Nephron (organoid): ENCODE measurements at regions not wholly inside any gene's neighbourhood (a gene's known extent, or its start where the extent isn't known, plus 50 kb on each side); places are given as distances from the start of the nearest gene placed in this dataset.

Source experiments
- H3K27ac Mint-ChIP-seq, 3 experiments: 2 replicates each; pipeline ENCODE4 v1.8.0; 2020; ENCODE audit warnings: mixed read lengths in 3 of 3, mild to moderate bottlenecking in 2 of 3, moderate library complexity in 1 of 3
- H3K27me3 Mint-ChIP-seq: 2 replicates; pipeline ENCODE4 v1.8.0; 2021; ENCODE audit warnings: low read depth, mild to moderate bottlenecking, moderate library complexity, mixed read lengths
- H3K36me3 Mint-ChIP-seq: 2 replicates; pipeline ENCODE4 v1.8.0; 2020; ENCODE audit warnings: low read depth, mixed read lengths
- H3K4me1 Mint-ChIP-seq: 2 replicates; pipeline ENCODE4 v1.8.0; 2020; ENCODE audit warnings: mixed read lengths
- H3K4me3 Mint-ChIP-seq, 3 experiments: 2 replicates each; pipeline ENCODE4 v1.8.0; 2020; ENCODE audit warnings: mild to moderate bottlenecking in 3 of 3, mixed read lengths in 3 of 3, moderate library complexity in 2 of 3
- H3K9me3 Mint-ChIP-seq: 2 replicates; pipeline ENCODE4 v1.8.0; 2020; ENCODE audit warnings: mixed read lengths
- TF ChIP-seq, protein P1 (sequence below), 3 experiments: fragments of 200-600 bp; sonication (generic); IDR thresholded peaks; one replicate each; pipeline ENCODE4 v1.5.0; 2021; ENCODE audit warnings: antibody characterized with exemption in 3 of 3; ENCODE audit not compliant: unreplicated experiment in 3 of 3

DNA sequence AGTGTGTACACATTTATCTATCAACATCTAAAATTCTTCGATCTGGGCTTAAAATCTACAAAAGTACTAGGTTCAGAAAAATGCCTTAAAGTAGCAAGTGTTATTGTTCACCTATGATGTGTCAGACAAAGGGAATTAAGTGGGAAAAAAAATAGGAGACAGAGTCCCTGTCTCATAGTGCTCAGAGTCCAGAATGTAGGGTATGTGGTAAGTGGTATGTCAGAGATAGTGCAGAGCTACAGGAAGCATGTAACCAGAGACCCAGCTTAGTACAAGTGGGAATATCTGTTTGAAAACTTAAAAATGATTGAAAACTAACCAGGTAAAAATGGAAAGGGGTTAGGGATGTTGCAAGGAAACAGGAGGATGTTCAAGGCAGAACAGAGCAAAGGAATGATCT lies 482.8 kb downstream of the ELAVL2 start:
- Mint-ChIP-seq H3K27ac (no peak overlapping the region), H3K9me3 (peaks cover 2% of the 10 kb centered on the region), H3K27me3 (no peaks in the 10 kb centered on the region), H3K4me3 (no peak overlapping the region), H3K36me3 (no peaks in the 10 kb centered on the region), H3K4me1 (peaks cover 9% of the 10 kb centered on the region)
- TF ChIP-seq, protein P1, sequence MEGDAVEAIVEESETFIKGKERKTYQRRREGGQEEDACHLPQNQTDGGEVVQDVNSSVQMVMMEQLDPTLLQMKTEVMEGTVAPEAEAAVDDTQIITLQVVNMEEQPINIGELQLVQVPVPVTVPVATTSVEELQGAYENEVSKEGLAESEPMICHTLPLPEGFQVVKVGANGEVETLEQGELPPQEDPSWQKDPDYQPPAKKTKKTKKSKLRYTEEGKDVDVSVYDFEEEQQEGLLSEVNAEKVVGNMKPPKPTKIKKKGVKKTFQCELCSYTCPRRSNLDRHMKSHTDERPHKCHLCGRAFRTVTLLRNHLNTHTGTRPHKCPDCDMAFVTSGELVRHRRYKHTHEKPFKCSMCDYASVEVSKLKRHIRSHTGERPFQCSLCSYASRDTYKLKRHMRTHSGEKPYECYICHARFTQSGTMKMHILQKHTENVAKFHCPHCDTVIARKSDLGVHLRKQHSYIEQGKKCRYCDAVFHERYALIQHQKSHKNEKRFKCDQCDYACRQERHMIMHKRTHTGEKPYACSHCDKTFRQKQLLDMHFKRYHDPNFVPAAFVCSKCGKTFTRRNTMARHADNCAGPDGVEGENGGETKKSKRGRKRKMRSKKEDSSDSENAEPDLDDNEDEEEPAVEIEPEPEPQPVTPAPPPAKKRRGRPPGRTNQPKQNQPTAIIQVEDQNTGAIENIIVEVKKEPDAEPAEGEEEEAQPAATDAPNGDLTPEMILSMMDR (IDR thresholded peaks at IDR 0.05; ENCODE audit: unreplicated experiment in 3 of 3) = no peak

DNA sequence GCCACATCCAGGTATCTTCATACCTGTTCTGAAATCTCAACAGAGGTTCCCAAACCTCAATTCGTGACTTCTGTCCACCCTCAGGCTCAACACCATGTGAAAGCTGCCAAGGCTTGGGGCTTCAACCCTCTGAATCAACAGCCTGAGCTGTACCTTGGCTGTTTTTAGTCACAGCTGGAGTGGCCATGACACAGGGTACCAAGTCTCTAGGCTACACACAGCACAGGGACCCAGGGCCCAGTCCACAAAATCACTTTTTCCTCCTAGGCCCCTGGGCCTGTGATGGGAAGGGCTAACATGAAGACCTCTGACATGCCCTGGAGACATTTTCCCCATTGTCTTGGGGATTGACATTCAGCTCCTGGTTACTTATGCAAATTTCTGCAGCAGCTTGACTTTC lies 464.9 kb downstream of the ELAVL2 start:
- Mint-ChIP-seq H3K4me1 (no peaks in the 10 kb centered on the region), H3K27me3 (no peaks in the 10 kb centered on the region), H3K4me3 (no peak overlapping the region), H3K9me3 (peaks cover 35% of the 10 kb centered on the region), H3K36me3 (no peaks in the 10 kb centered on the region), H3K27ac (no peak overlapping the region)
- TF ChIP-seq, protein P1 (IDR thresholded peaks at IDR 0.05; ENCODE audit: unreplicated experiment in 3 of 3) = no peak

DNA sequence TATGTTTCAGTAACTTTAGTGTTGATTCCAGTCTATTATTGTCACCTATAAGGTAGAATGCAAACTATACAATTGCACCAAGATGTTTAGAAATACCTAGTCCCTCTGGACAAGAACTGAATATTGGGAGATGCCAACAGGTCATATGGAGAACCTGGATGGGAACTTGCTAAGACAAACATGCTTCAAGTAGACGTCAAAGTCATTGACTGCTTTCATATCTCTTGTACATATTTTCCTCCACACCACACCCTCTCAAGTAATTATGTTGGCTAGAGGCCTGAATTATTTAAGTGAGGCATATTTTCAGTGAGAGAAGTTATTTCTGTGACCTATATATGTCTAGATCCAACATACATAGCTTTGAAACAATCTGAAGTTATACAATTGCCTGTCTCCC lies 453.3 kb downstream of the ELAVL2 start:
- H3K4me3 Mint-ChIP-seq = no peak overlapping the region
- no peaks in the 10 kb centered on the region for H3K27me3 Mint-ChIP-seq
- H3K9me3 Mint-ChIP-seq = no peaks in the 10 kb centered on the region
- no peaks in the 10 kb centered on the region for H3K36me3 Mint-ChIP-seq
- TF ChIP-seq, protein P1 (IDR thresholded peaks at IDR 0.05; ENCODE audit: unreplicated experiment in 3 of 3) = no peak
- H3K27ac Mint-ChIP-seq = no peak overlapping the region
- H3K4me1 Mint-ChIP-seq = no peaks in the 10 kb centered on the region

DNA sequence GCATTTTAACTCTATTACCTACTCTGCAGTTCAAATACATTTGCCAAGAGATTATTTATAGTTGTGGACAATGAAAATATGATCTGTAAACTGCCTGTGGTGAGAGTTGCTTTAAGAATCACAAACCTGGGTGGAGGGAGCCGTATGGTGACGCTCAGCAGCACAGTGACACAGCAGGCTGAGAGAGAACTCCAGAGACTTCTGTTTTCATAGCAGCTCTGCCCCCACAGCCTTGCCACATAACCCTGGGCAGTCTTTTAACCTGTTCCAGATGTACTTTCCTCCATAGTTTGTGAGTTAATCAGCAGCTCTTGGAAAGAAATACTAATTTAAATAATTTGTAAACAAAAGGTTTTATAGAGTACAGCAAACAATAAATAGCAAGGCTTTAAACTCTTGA lies 450.5 kb downstream of the ELAVL2 start:
- Mint-ChIP-seq H3K9me3 (no peaks in the 10 kb centered on the region), H3K4me1 (no peaks in the 10 kb centered on the region), H3K27me3 (no peaks in the 10 kb centered on the region), H3K4me3 (no peak overlapping the region), H3K36me3 (no peaks in the 10 kb centered on the region), H3K27ac (no peak overlapping the region)
- TF ChIP-seq, protein P1 (IDR thresholded peaks at IDR 0.05; ENCODE audit: unreplicated experiment in 3 of 3) = no peak

DNA sequence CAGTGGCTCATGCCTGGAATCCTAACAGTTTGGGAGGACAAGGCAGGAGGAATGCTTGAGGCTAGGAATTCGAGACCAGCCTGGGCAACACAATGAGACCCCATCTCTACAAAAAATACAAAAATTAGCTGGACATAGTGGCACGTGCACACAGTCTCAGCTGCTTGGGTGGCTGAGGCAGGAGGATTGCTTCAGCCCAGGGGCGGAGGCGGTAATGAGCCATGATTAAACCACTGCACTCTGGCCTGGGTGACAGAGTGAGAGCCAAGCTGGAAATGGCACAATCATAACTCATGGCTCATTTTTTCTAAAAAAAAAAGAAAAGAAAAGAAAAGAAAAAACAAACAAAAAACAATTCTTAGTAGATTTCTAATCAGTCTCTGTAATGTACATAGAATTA lies 446.2 kb downstream of the ELAVL2 start:
- no peaks in the 10 kb centered on the region for H3K36me3 Mint-ChIP-seq
- no peak overlapping the region for H3K4me3 Mint-ChIP-seq
- TF ChIP-seq, protein P1 (IDR thresholded peaks at IDR 0.05; ENCODE audit: unreplicated experiment in 3 of 3) = no peak
- H3K9me3 Mint-ChIP-seq = no peaks in the 10 kb centered on the region
- no peaks in the 10 kb centered on the region for H3K27me3 Mint-ChIP-seq
- no peak overlapping the region for H3K27ac Mint-ChIP-seq
- no peaks in the 10 kb centered on the region for H3K4me1 Mint-ChIP-seq

DNA sequence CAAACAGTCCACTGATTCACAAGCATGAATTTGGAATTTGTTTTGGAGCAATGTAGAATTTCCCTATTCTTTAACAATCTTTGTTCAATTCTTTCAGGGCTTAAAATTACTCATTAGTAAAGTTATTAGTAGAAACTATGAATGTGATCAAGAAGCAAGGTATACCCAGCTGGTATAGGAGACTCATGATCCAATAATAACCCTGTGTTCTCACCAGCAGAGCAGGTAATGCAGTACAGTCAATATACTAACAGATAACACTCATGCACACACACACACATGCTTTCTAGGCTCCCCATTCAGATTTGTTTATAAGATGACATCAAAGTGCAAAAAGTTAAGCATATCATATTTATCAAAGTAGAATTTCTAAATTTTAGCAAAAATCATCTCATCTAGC lies 445.2 kb downstream of the ELAVL2 start:
- H3K27ac Mint-ChIP-seq = no peak overlapping the region
- H3K4me3 Mint-ChIP-seq = no peak overlapping the region
- TF ChIP-seq, protein P1 (IDR thresholded peaks at IDR 0.05; ENCODE audit: unreplicated experiment in 3 of 3) = no peak
- H3K36me3 Mint-ChIP-seq = no peaks in the 10 kb centered on the region
- no peaks in the 10 kb centered on the region for H3K27me3 Mint-ChIP-seq
- H3K9me3 Mint-ChIP-seq = no peaks in the 10 kb centered on the region
- H3K4me1 Mint-ChIP-seq = no peaks in the 10 kb centered on the region
